MM.1S (cell line): ENCODE measurements at regions not wholly inside any gene's neighbourhood (a gene's known extent, or its start where the extent isn't known, plus 50 kb on each side); places are given as distances from the start of the nearest gene placed in this dataset.

Source experiments
- CTCF ChIP-seq: fragments of 300-600 bp; sonication (generic); IDR thresholded peaks from 2 replicates; pipeline ENCODE4 v1.5.1; 2016; ENCODE audit warnings: antibody characterized with exemption, low read length, mixed read lengths
- EZH2 ChIP-seq: fragments of 300-600 bp; sonication (generic); optimal IDR thresholded peaks from 2 replicates; pipeline ENCODE3; 2017; ENCODE audit warnings: low read depth, mild to moderate bottlenecking, antibody characterized with exemption, low read length, mixed read lengths

DNA sequence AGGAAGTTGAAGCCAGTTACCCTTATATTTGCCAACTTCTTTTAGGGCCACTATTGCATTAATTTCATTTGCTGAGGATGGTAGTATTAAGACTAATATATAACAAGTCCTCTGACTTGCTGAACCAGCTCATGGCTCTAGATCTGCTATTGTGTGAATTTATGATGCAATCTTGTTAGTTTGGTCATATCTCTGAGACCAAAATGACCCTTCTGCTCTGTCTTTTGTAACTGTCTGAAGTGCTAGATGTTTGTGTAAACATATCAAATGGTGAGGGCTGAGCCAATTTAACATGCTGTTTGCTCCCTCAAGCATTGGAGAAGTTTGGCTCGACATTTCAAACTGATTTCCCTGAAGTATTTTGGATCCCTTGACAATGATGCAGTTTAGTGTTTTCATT lies 106.9 kb upstream of the PTGFR start:
- TF ChIP-seq CTCF (no peak), EZH2 (no peak)
